K562 (cell line): ENCODE measurements at regions not wholly inside any gene's neighbourhood (a gene's known extent, or its start where the extent isn't known, plus 50 kb on each side); places are given as distances from the start of the nearest gene placed in this dataset.

Experiments
- ATAC-seq: fragments of 200-7000 bp; cut with Tn5 transposase; 3 replicates; pipeline ENCODE4 v1.9.1; 2020; ENCODE audit warnings: moderate library complexity
- BruUV-seq: library from RNA; stranded (reverse); fragments of 400-500 nt; replicated peaks from 2 replicates; lab custom pipeline; 2021; lab: Mats Ljungman, UMichigan
- CTCF ChIA-PET: fragments of 300-600 bp; formaldehyde crosslinking; extraction: SDS; loops from one replicate; lab custom pipeline; 2021; ENCODE audit warnings: low intra/inter-chr PET ratio; lab: Yijun Ruan, JAX
- POLR2A ChIA-PET: fragments of 300-600, 350-650 bp; sonication (Branson Sonifier 250); formaldehyde crosslinking; extraction: SDS; loops from one replicate; lab custom pipeline; 2021; ENCODE audit warnings: antibody characterized with exemption, inconsistent platforms; lab: Yijun Ruan, JAX
- DNase-seq, 4 experiments: peaks; one replicate each; pipeline versions ENCODE4 v3.0.0 to v3.0.0-alpha.2; 2011 to 2018; ENCODE audit warnings: low spot score in 3 of 4, mixed read lengths in 3 of 4; ENCODE audit errors: extremely low read depth in 1 of 4
- FAIRE-seq: peaks from 2 replicates; lab custom pipeline; 2011; peaks lifted over from hg19 to GRCh38; lab: Jason Lieb, UNC
- H2AFZ ChIP-seq: 2 replicates; pipeline ENCODE4 v1.6.0; 2011; ENCODE audit warnings: low read depth, low read length, control low read depth, inconsistent platforms
- H3K27ac ChIP-seq: fragments of 200-600 bp; 3 replicates; pipeline ENCODE4 v1.8.0; 2011; ENCODE audit warnings: low read depth, mild to moderate bottlenecking, control low read depth, inconsistent platforms, low read length, moderate library complexity, mixed read lengths; ENCODE audit errors: extremely low read depth
- H3K27me3 ChIP-seq, 2 experiments: fragments of 300-600 bp in 1 of 2; 2 replicates in 1 of 2; 3 replicates in 1 of 2; pipeline versions ENCODE4 v1.6.0 to v1.8.0; 2011; ENCODE audit warnings: inconsistent platforms in 2 of 2, low read length in 2 of 2, mild to moderate bottlenecking in 1 of 2, mixed read lengths in 1 of 2, moderate library complexity in 1 of 2; ENCODE audit not compliant: control insufficient read depth in 2 of 2, insufficient read depth in 2 of 2
- H3K36me3 ChIP-seq: fragments of 300-600 bp; 3 replicates; pipeline ENCODE4 v1.8.0; 2011; ENCODE audit warnings: mild to moderate bottlenecking, low read length, inconsistent platforms; ENCODE audit not compliant: control insufficient read depth, insufficient read depth
- H3K4me1 ChIP-seq, 2 experiments: fragments of 200-600 bp in 1 of 2; replicated peaks in 1 of 2; 2 replicates in 1 of 2; 3 replicates in 1 of 2; pipeline versions ENCODE4 v1.5.1 to v1.8.0; 2011; ENCODE audit warnings: inconsistent platforms in 2 of 2, low read length in 2 of 2, mild to moderate bottlenecking in 1 of 2, mixed read lengths in 1 of 2, moderate library complexity in 1 of 2; ENCODE audit not compliant: control insufficient read depth in 2 of 2, insufficient read depth in 2 of 2
- H3K4me2 ChIP-seq: 2 replicates; pipeline ENCODE4 v1.6.1; 2011; ENCODE audit warnings: low read length, control low read depth, inconsistent platforms, mixed read lengths; ENCODE audit not compliant: insufficient read depth
- H3K4me3 ChIP-seq: fragments of 200-600 bp; sonication (generic), shearing (Covaris generic); 2 replicates; pipeline ENCODE4 v1.5.1; 2016; ENCODE audit warnings: control low read depth, inconsistent platforms
- H3K79me2 ChIP-seq: fragments of 200-600 bp; 3 replicates; pipeline ENCODE4 v1.8.0; 2011; ENCODE audit warnings: low read length, inconsistent platforms; ENCODE audit not compliant: control insufficient read depth, insufficient read depth
- H3K9ac ChIP-seq, 2 experiments: 2 replicates each; pipeline versions ENCODE4 v1.6.0 to v1.6.1; 2011; ENCODE audit warnings: low read depth in 2 of 2, low read length in 2 of 2, control low read depth in 1 of 2, inconsistent platforms in 1 of 2, mild to moderate bottlenecking in 1 of 2, mixed read lengths in 1 of 2; ENCODE audit not compliant: insufficient read depth in 1 of 2
- H3K9me1 ChIP-seq: one replicate; pipeline ENCODE4 v1.6.0; 2011; ENCODE audit warnings: inconsistent platforms, mild to moderate bottlenecking, low read length, moderate library complexity; ENCODE audit not compliant: control insufficient read depth, insufficient read depth
- H3K9me3 ChIP-seq: replicated peaks from 2 replicates; pipeline ENCODE4 v1.5.1; 2011; ENCODE audit warnings: low read depth, low read length, inconsistent platforms; ENCODE audit not compliant: control insufficient read depth, insufficient read depth
- H4K20me1 ChIP-seq: replicated peaks from 2 replicates; pipeline ENCODE4 v1.6.1; 2011; ENCODE audit warnings: low read length, inconsistent platforms, mixed read lengths; ENCODE audit not compliant: control insufficient read depth, insufficient read depth
- DPF2 ChIP-seq: fragments of 450-650 bp; IDR thresholded peaks from 2 replicates; pipeline ENCODE4 v1.6.1; 2016
- HNRNPK ChIP-seq: fragments of 200-400 bp; formaldehyde crosslinking; IDR thresholded peaks from one replicate; pipeline ENCODE4 v1.6.1; 2018; ENCODE audit warnings: mild to moderate bottlenecking, low read depth, low read length; ENCODE audit not compliant: poor library complexity, severe bottlenecking
- KDM1A ChIP-seq, 2 experiments: fragments of 450-650 bp; IDR thresholded peaks; 2 replicates each; pipeline ENCODE4 v1.6.1; 2016; ENCODE audit warnings: mild to moderate bottlenecking in 2 of 2
- MEF2A ChIP-seq: IDR thresholded peaks from 2 replicates; pipeline ENCODE4 v1.6.1; 2011; ENCODE audit warnings: low read depth, mild to moderate bottlenecking, low read length, moderate library complexity; ENCODE audit not compliant: control insufficient read depth
- NR2C1 ChIP-seq, 2 experiments: fragments of 450-650 bp; IDR thresholded peaks; 2 replicates each; pipeline ENCODE4 v1.6.1; 2017; ENCODE audit warnings: mild to moderate bottlenecking in 2 of 2, antibody characterized with exemption in 1 of 2, inconsistent platforms in 1 of 2, missing compliant biosample characterization in 1 of 2, missing genetic modification characterization in 1 of 2
- RBM22 ChIP-seq: fragments of 200-400 bp; formaldehyde crosslinking; IDR thresholded peaks from 2 replicates; pipeline ENCODE4 v1.6.1; 2018; ENCODE audit warnings: low read length, low read depth; ENCODE audit not compliant: poor library complexity, severe bottlenecking
- SRF ChIP-seq, 2 experiments: fragments of 250-450, 450-650 bp in 1 of 2; sonication (Bioruptor Pico) in 1 of 2; sonication (generic) in 1 of 2; formaldehyde crosslinking; IDR thresholded peaks; 2 replicates each; pipeline versions ENCODE4 v1.5.0 to v1.5.1; 2020 to 2022; ENCODE audit warnings: mild to moderate bottlenecking in 1 of 2, missing genetic modification reagents in 1 of 2
- SRSF9 ChIP-seq: fragments of 200-400 bp; formaldehyde crosslinking; IDR thresholded peaks from 2 replicates; pipeline ENCODE4 v1.6.1; 2017; ENCODE audit warnings: low read depth, low read length, borderline replicate concordance
- TGIF2 ChIP-seq: sonication (generic); formaldehyde crosslinking; IDR thresholded peaks from 2 replicates; pipeline ENCODE4 v1.8.1; 2022; ENCODE audit warnings: mild to moderate bottlenecking, missing genetic modification reagents, moderate library complexity
- ZNF384 ChIP-seq: IDR thresholded peaks from 2 replicates; pipeline ENCODE4 v1.6.1; 2012; ENCODE audit warnings: low read depth, low read length, improper control_type of control experiment
- ZNF408 ChIP-seq: fragments of 250-450 bp; sonication (Bioruptor Pico); IDR thresholded peaks from 2 replicates; pipeline ENCODE4 v1.4.0; 2020; ENCODE audit warnings: low read depth, mild to moderate bottlenecking, moderate library complexity
- WGBS: fragments of 100-300 bp; shearing (Covaris generic); methylation state at CpG from one replicate; pipeline ENCODE4 v1.1.6; 2016; ENCODE audit warnings: low coverage, mixed read lengths; ENCODE audit not compliant: insufficient coverage; ENCODE audit errors: missing lambda C conversion rate; 5-methylcytosine and 5-hydroxymethylcytosine counted together
- in situ Hi-C: fragments of 300-500 bp; cut with MboI; formaldehyde crosslinking; loops from 4 replicates; pipeline ENCODE4 v1.15.0; 2018; ENCODE audit warnings: inconsistent platforms, mixed read lengths
- intact Hi-C: fragments of 100-400 bp; cut with micrococcal nuclease; formaldehyde crosslinking; loops from 2 replicates; pipeline ENCODE4 v1.14.2; 2022
- TF ChIP-seq, protein P1 (sequence below): fragments of 250-450 bp; sonication (Bioruptor Pico); IDR thresholded peaks from 2 replicates; pipeline ENCODE4 v1.5.1; 2021; ENCODE audit warnings: mild to moderate bottlenecking
- TF ChIP-seq, protein P2 (sequence below): fragments of 450-650 bp; formaldehyde crosslinking; IDR thresholded peaks from 2 replicates; pipeline ENCODE4 v1.4.0; 2022; ENCODE audit warnings: mild to moderate bottlenecking, moderate library complexity

GRCh38 chr3:78139166-78139565 is 1099.3 kb downstream of the ROBO2 start:
- FAIRE-seq (no peak), ATAC-seq (no peak), DNase-seq (no peak)
- TF ChIP-seq NR2C1 (IDR thresholded peaks at IDR 0.05): no peak
- TF ChIP-seq NR2C1 (tag; IDR thresholded peaks at IDR 0.05): no peak
- TF ChIP-seq SRSF9: no peak
- no peak for TF ChIP-seq MEF2A
- no peak for TF ChIP-seq ZNF408 (CRISPR knock-in tag)
- no TSS peak for BruUV-seq
- no peaks in the 10 kb centered on the region for H3K4me1 ChIP-seq
- 0% methylated on average over 3 of the region's 3 CpGs for WGBS
- ChIA-PET POLR2A (no interaction called here), CTCF (no interaction called here)
- no peak overlapping the region for H3K4me3 ChIP-seq
- no peak overlapping the region for H2AFZ ChIP-seq
- in situ Hi-C loops: no loop called here
- no peaks in the 10 kb centered on the region for H3K79me2 ChIP-seq
- H3K27ac ChIP-seq: no peak overlapping the region
- H3K27me3 ChIP-seq: no peaks in the 10 kb centered on the region
- intact Hi-C loops: no loop called here
- no peak overlapping the region for H3K4me2 ChIP-seq
- no peaks in the 10 kb centered on the region for H4K20me1 ChIP-seq
- no peaks in the 10 kb centered on the region for H3K9me3 ChIP-seq
- H3K36me3 ChIP-seq: no peaks in the 10 kb centered on the region
- no peaks in the 10 kb centered on the region for H3K9me1 ChIP-seq
- H3K9ac ChIP-seq: no peak overlapping the region

GRCh38 chr3:78140274-78140673 is 1100.4 kb downstream of the ROBO2 start:
- in situ Hi-C loops (no loop called here), intact Hi-C loops (no loop called here)
- Histone ChIP-seq H3K4me1 (no peaks in the 10 kb centered on the region), H3K4me2 (no peak overlapping the region), H3K9me3 (no peaks in the 10 kb centered on the region), H4K20me1 (no peaks in the 10 kb centered on the region), H3K27me3 (no peaks in the 10 kb centered on the region), H3K36me3 (no peaks in the 10 kb centered on the region), H3K9me1 (no peaks in the 10 kb centered on the region), H3K79me2 (no peaks in the 10 kb centered on the region), H2AFZ (no peak overlapping the region), H3K27ac (no peak overlapping the region), H3K4me3 (no peak overlapping the region), H3K9ac (no peak overlapping the region)
- ChIA-PET POLR2A (no interaction called here), CTCF (no interaction called here)
- ATAC-seq (no peak), FAIRE-seq (no peak), DNase-seq (no peak)
- BruUV-seq: no TSS peak
- 0% methylated on average over 3 of the region's 3 CpGs for WGBS
- TF ChIP-seq, protein P1, sequence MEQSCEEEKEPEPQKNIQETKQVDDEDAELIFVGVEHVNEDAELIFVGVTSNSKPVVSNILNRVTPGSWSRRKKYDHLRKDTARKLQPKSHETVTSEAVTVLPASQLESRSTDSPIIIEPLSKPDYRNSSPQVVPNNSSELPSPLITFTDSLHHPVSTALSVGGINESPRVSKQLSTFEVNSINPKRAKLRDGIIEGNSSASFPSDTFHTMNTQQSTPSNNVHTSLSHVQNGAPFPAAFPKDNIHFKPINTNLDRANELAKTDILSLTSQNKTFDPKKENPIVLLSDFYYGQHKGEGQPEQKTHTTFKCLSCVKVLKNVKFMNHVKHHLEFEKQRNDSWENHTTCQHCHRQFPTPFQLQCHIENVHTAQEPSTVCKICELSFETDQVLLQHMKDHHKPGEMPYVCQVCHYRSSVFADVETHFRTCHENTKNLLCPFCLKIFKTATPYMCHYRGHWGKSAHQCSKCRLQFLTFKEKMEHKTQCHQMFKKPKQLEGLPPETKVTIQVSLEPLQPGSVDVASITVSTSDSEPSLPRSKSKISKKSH (CRISPR knock-in tag): no peak
- TF ChIP-seq HNRNPK (no peak), KDM1A (IDR thresholded peaks at IDR 0.05) (no peak), RBM22 (no peak), SRF (CRISPR knock-in tag; IDR thresholded peaks at IDR 0.05) (no peak), ZNF384 (no peak), TGIF2 (CRISPR knock-in tag) (no peak), DPF2 (no peak), SRSF9 (no peak)
- TF ChIP-seq, protein P2, sequence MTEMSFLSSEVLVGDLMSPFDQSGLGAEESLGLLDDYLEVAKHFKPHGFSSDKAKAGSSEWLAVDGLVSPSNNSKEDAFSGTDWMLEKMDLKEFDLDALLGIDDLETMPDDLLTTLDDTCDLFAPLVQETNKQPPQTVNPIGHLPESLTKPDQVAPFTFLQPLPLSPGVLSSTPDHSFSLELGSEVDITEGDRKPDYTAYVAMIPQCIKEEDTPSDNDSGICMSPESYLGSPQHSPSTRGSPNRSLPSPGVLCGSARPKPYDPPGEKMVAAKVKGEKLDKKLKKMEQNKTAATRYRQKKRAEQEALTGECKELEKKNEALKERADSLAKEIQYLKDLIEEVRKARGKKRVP (CRISPR knock-in tag): no peak
